HEK293T (cell line): ENCODE measurements at regions not wholly inside any gene's neighbourhood (a gene's known extent, or its start where the extent isn't known, plus 50 kb on each side); places are given as distances from the start of the nearest gene placed in this dataset.

Experiments used
- CTCF ChIA-PET: fragments of 350-600 bp; formaldehyde crosslinking; extraction: SDS; loops from one replicate; lab custom pipeline; 2021; ENCODE audit warnings: antibody characterized with exemption, inconsistent platforms; lab: Yijun Ruan, JAX
- POLR2A ChIA-PET: fragments of 350-600 bp; formaldehyde crosslinking; extraction: SDS; loops from one replicate; lab custom pipeline; 2020; ENCODE audit warnings: antibody characterized with exemption, inconsistent platforms; lab: Yijun Ruan, JAX
- DNase-seq: peaks from one replicate; pipeline ENCODE4 v3.0.0; 2012; ENCODE audit warnings: mixed read lengths; ENCODE audit errors: extremely low spot score
- ARNT ChIP-seq: fragments of 450-650 bp; IDR thresholded peaks from 2 replicates; pipeline ENCODE4 v1.6.1; 2017; ENCODE audit warnings: mild to moderate bottlenecking
- BHLHE40 ChIP-seq: fragments of 450-650 bp; IDR thresholded peaks from 2 replicates; pipeline ENCODE4 v1.6.1; 2016; ENCODE audit warnings: mild to moderate bottlenecking, moderate library complexity, borderline replicate concordance
- CTBP1 ChIP-seq: fragments of 450-650 bp; IDR thresholded peaks from 2 replicates; pipeline ENCODE4 v1.6.1; 2016; ENCODE audit warnings: borderline replicate concordance
- ELF4 ChIP-seq: fragments of 450-650 bp; IDR thresholded peaks from 2 replicates; pipeline ENCODE4 v1.6.1; 2017; ENCODE audit warnings: antibody characterized with exemption
- FOXA1 ChIP-seq: fragments of 450-650 bp; IDR thresholded peaks from 2 replicates; pipeline ENCODE4 v1.6.1; 2016; ENCODE audit warnings: mild to moderate bottlenecking
- FOXK2 ChIP-seq: fragments of 450-650 bp; IDR thresholded peaks from 2 replicates; pipeline ENCODE4 v1.6.1; 2016; ENCODE audit warnings: mild to moderate bottlenecking
- FOXM1 ChIP-seq: fragments of 450-650 bp; IDR thresholded peaks from 2 replicates; pipeline ENCODE4 v1.6.1; 2017; ENCODE audit warnings: mild to moderate bottlenecking, borderline replicate concordance
- HDGF ChIP-seq: fragments of 450-650 bp; IDR thresholded peaks from 2 replicates; pipeline ENCODE4 v1.6.1; 2017; ENCODE audit warnings: antibody characterized with exemption, borderline replicate concordance
- L3MBTL2 ChIP-seq: fragments of 450-650 bp; conservative IDR thresholded peaks from 2 replicates; pipeline ENCODE4 v1.6.1; 2016; ENCODE audit warnings: mild to moderate bottlenecking
- LEF1 ChIP-seq: fragments of 450-650 bp; IDR thresholded peaks from 2 replicates; pipeline ENCODE4 v1.6.1; 2017; ENCODE audit warnings: mild to moderate bottlenecking, borderline replicate concordance
- NFRKB ChIP-seq: fragments of 450-650 bp; IDR thresholded peaks from 2 replicates; pipeline ENCODE4 v1.6.1; 2016; ENCODE audit warnings: mild to moderate bottlenecking, moderate library complexity
- PKNOX1 ChIP-seq: fragments of 450-650 bp; IDR thresholded peaks from 2 replicates; pipeline ENCODE4 v1.6.1; 2016
- SP1 ChIP-seq: fragments of 450-650 bp; IDR thresholded peaks from 2 replicates; pipeline ENCODE4 v1.6.1; 2017
- SUZ12 ChIP-seq: fragments of 450-650 bp; IDR thresholded peaks from 2 replicates; pipeline ENCODE4 v1.6.1; 2016; ENCODE audit warnings: mild to moderate bottlenecking
- TARDBP ChIP-seq: fragments of 450-650 bp; IDR thresholded peaks from 2 replicates; pipeline ENCODE4 v1.6.1; 2016
- ZNF384 ChIP-seq: fragments of 450-650 bp; IDR thresholded peaks from 2 replicates; pipeline ENCODE4 v1.6.1; 2016

GRCh38 chr2:145360129-145360790 is 840.3 kb upstream of the ZEB2 start:
- ChIA-PET CTCF (no interaction called here), POLR2A (no interaction called here)
- TF ChIP-seq TARDBP, result no peak
- no peak for TF ChIP-seq FOXM1
- TF ChIP-seq FOXK2, result no peak
- no peak for TF ChIP-seq NFRKB
- TF ChIP-seq FOXA1, result no peak
- TF ChIP-seq SUZ12, result no peak
- no peak for TF ChIP-seq SP1
- no peak for TF ChIP-seq BHLHE40
- no peak for TF ChIP-seq L3MBTL2
- TF ChIP-seq CTBP1, result no peak
- no peak for TF ChIP-seq ARNT
- TF ChIP-seq LEF1, result no peak
- TF ChIP-seq PKNOX1, result no peak
- no peak for TF ChIP-seq HDGF
- TF ChIP-seq ELF4, result no peak
- TF ChIP-seq ZNF384, result no peak
- no peak for DNase-seq

- ChIA-PET CTCF (no interaction called here), POLR2A (no interaction called here)
- no peak for TF ChIP-seq ELF4
- no peak for DNase-seq
These were observed 839.6 kb upstream of the ZEB2 start for GRCh38 chr2:145359561-145359960.

GRCh38 chr2:145356056-145356455 is 836.1 kb upstream of the ZEB2 start:
- TF ChIP-seq L3MBTL2 (no peak), FOXA1 (no peak), ZNF384 (no peak), TARDBP (no peak), ELF4 (no peak), LEF1 (no peak)
- POLR2A ChIA-PET, result no interaction called here
- DNase-seq, result no peak
- CTCF ChIA-PET, result no interaction called here

- CTCF ChIA-PET, result no interaction called here
- no peak for TF ChIP-seq SP1
- TF ChIP-seq PKNOX1, result peak; percentile 94
- peak; percentile 55 for TF ChIP-seq CTBP1
- no peak for TF ChIP-seq ELF4
These were observed 832.6 kb upstream of the ZEB2 start for GRCh38 chr2:145352484-145352883.

GRCh38 chr2:145351864-145352425 is 832.0 kb upstream of the ZEB2 start:
- POLR2A ChIA-PET, result no interaction called here
- CTCF ChIA-PET, result no interaction called here
- no peak for DNase-seq
- TF ChIP-seq PKNOX1, result no peak
- TF ChIP-seq LEF1, result no peak
- TF ChIP-seq ELF4, result no peak
- TF ChIP-seq FOXA1, result no peak
- TF ChIP-seq SUZ12, result no peak
- TF ChIP-seq HDGF, result no peak
- TF ChIP-seq FOXM1, result no peak

More at GRCh38 chr2:145352484-145352883, 832.6 kb upstream of the ZEB2 start:
- DNase-seq, result peak; percentile 8
- POLR2A ChIA-PET, result no interaction called here

GRCh38 chr2:145350011-145350410 is 830.1 kb upstream of the ZEB2 start:
- POLR2A ChIA-PET, result no interaction called here
- DNase-seq, result no peak

More at GRCh38 chr2:145350011-145350410, 830.1 kb upstream of the ZEB2 start:
- CTCF ChIA-PET, result no interaction called here
- TF ChIP-seq TARDBP, result no peak
- TF ChIP-seq LEF1, result no peak
- no peak for TF ChIP-seq FOXM1
- TF ChIP-seq FOXA1, result no peak
- TF ChIP-seq ARNT, result no peak
- TF ChIP-seq SUZ12, result no peak
- TF ChIP-seq NFRKB, result no peak
- no peak for TF ChIP-seq BHLHE40
- no peak for TF ChIP-seq FOXK2
- no peak for TF ChIP-seq PKNOX1
- TF ChIP-seq L3MBTL2, result no peak
- no peak for TF ChIP-seq HDGF
